Nephron progenitor cell (in vitro differentiated cells): ENCODE measurements at regions not wholly inside any gene's neighbourhood (a gene's known extent, or its start where the extent isn't known, plus 50 kb on each side); places are given as distances from the start of the nearest gene placed in this dataset.
"Not testable (repeated sequence)": the region's sequence is repeated elsewhere in the genome, so short reads cannot be mapped to it uniquely, and the experiment has no call there.

Experiments
- DNase-seq: peaks from one replicate; pipeline ENCODE4 v3.0.0; 2021
- H3K27ac Mint-ChIP-seq: 2 replicates; pipeline ENCODE4 v1.8.0; 2021; ENCODE audit warnings: mild to moderate bottlenecking, moderate library complexity, mixed read lengths
- H3K27me3 Mint-ChIP-seq: 2 replicates; pipeline ENCODE4 v1.8.0; 2021; ENCODE audit warnings: mild to moderate bottlenecking, low read depth, mixed read lengths; ENCODE audit not compliant: poor library complexity
- H3K36me3 Mint-ChIP-seq: 2 replicates; pipeline ENCODE4 v1.8.0; 2021; ENCODE audit warnings: low read depth, mixed read lengths
- H3K4me1 Mint-ChIP-seq: 2 replicates; pipeline ENCODE4 v1.8.0; 2021; ENCODE audit warnings: mixed read lengths
- H3K4me3 Mint-ChIP-seq: 2 replicates; pipeline ENCODE4 v1.8.0; 2021; ENCODE audit warnings: mild to moderate bottlenecking, moderate library complexity, mixed read lengths
- H3K9me3 Mint-ChIP-seq: 2 replicates; pipeline ENCODE4 v1.8.0; 2021; ENCODE audit warnings: mild to moderate bottlenecking, moderate library complexity, mixed read lengths
- TF ChIP-seq, protein P1 (sequence below): fragments of 200-600 bp; sonication (generic); IDR thresholded peaks from 2 replicates; pipeline ENCODE4 v1.5.0; 2021; ENCODE audit warnings: antibody characterized with exemption

DNA sequence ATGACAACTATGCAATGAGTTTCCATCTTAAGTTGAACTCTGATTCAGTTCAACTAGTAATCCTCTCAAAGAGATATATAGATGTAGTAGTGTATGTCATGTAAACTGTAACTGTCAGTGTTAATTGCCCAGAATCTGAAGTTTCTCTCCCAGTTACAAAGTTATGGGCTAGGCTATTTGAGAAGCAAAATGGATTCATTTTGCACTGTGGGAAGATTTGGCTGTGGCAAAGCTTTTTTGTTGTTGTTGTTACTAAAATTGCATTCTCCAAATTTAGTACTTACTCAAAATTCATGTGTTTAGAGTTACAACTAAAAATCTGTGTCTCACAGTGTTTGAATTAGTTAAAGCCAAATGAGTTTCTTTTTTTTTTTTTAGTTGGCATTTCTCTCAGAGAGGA lies 219.0 kb downstream of the KCNJ2 start:
- no peak overlapping the region for H3K4me3 Mint-ChIP-seq
- DNase-seq, result no peak
- H3K27ac Mint-ChIP-seq, result no peak overlapping the region
- peaks cover 19% of the 10 kb centered on the region for H3K4me1 Mint-ChIP-seq
- TF ChIP-seq, protein P1, sequence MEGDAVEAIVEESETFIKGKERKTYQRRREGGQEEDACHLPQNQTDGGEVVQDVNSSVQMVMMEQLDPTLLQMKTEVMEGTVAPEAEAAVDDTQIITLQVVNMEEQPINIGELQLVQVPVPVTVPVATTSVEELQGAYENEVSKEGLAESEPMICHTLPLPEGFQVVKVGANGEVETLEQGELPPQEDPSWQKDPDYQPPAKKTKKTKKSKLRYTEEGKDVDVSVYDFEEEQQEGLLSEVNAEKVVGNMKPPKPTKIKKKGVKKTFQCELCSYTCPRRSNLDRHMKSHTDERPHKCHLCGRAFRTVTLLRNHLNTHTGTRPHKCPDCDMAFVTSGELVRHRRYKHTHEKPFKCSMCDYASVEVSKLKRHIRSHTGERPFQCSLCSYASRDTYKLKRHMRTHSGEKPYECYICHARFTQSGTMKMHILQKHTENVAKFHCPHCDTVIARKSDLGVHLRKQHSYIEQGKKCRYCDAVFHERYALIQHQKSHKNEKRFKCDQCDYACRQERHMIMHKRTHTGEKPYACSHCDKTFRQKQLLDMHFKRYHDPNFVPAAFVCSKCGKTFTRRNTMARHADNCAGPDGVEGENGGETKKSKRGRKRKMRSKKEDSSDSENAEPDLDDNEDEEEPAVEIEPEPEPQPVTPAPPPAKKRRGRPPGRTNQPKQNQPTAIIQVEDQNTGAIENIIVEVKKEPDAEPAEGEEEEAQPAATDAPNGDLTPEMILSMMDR, result no peak
- H3K9me3 Mint-ChIP-seq, result no peaks in the 10 kb centered on the region
- no peaks in the 10 kb centered on the region for H3K36me3 Mint-ChIP-seq
- H3K27me3 Mint-ChIP-seq, result no peaks in the 10 kb centered on the region

DNA sequence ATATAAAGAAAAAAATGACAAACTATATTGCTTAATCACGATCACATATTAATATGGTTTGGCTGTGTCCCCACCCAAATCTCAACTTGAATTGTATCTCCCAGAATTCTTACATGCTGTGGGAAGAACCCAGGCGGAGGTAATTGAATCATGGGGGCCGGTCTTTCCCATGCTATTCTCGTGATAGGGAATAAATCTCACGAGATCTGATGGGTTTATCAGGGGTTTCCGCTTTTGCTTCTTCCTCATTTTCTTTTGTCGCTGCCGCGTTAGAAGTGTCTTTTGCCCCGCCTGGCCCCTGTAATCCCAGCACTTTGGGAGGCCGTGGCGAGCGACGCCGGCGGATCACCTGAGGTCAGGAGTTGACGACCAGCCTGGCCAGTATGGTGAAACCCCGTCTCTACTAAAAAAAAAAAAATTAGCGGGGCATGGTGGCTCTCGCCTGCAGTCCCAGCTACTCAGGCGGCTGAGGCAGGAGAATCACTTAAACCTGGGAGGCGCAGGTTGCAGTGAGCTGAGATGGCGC lies 220.0 kb downstream of the KCNJ2 start:
- H3K9me3 Mint-ChIP-seq, H3K27ac Mint-ChIP-seq: not testable (repeated sequence)
- H3K4me1 Mint-ChIP-seq, result peaks cover 19% of the 10 kb centered on the region

DNA sequence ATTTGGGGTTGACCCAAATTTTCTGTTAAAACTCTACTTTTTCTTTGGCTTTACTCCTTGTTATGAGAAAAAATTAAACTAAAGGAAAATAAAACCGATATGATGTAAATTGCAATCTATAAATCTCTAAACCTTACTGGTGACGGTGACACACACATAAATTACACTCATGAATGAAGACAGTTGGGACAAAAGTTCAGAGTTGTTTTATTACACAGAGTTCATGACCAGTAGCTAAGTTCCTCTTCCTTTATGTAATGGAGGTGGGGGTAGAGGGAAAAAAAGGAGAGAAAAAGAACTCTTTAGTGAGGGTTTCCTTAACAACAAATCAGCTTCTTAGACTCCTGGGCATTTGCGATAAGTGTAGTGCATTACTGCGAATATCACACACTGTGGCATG lies 220.7 kb downstream of the KCNJ2 start:
- H3K27ac Mint-ChIP-seq, result no peak overlapping the region
- DNase-seq, result no peak
- no peaks in the 10 kb centered on the region for H3K9me3 Mint-ChIP-seq
- peaks cover 19% of the 10 kb centered on the region for H3K4me1 Mint-ChIP-seq
- H3K4me3 Mint-ChIP-seq, result no peak overlapping the region
- H3K27me3 Mint-ChIP-seq, result no peaks in the 10 kb centered on the region
- TF ChIP-seq, protein P1, result no peak
- H3K36me3 Mint-ChIP-seq, result no peaks in the 10 kb centered on the region

More for the DNA sequence above, 220.0 kb downstream of the KCNJ2 start:
- DNase-seq, H3K36me3 Mint-ChIP-seq, H3K4me3 Mint-ChIP-seq, H3K27me3 Mint-ChIP-seq: not testable (repeated sequence)

DNA sequence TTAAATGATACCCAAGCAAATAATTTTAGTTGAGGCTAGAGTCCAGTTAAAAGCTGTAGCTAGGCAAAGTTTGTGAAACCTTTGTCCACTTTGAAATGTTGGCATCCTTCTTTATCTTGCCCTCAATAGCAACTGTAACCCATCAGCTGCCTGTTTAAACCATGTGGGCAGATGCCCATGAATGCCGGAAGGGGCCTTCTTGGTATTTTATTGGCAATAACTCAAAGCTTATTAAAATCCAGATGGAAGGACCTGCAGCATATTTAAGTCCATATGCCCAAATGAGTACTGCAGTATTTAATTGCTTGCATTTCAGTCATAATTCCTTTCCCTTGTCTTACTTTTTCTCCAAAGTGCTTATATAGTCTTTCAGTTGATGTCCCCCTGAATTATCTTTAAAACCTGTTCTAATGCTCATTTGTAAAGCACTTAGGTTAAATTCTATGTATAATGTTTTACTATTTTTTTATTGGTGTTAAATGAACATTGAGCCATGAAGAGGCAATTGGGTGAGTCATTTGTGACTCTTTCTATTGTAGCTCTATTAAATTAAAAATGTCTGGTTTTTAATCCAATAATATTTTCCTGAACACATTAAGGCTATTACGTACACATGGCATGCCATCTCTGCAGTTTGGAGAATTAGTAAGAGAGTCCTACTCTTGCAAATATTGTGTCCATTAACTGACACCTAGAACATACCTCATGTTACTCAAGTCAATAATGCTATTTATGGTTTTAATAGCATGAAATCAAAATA lies 225.3 kb downstream of the KCNJ2 start:
- Mint-ChIP-seq H3K9me3 (no peaks in the 10 kb centered on the region), H3K4me1 (peaks cover 14% of the 10 kb centered on the region), H3K27ac (no peak overlapping the region), H3K27me3 (peaks cover 4% of the 10 kb centered on the region), H3K4me3 (no peak overlapping the region), H3K36me3 (no peaks in the 10 kb centered on the region)
- DNase-seq, result no peak
- TF ChIP-seq, protein P1, result no peak

DNA sequence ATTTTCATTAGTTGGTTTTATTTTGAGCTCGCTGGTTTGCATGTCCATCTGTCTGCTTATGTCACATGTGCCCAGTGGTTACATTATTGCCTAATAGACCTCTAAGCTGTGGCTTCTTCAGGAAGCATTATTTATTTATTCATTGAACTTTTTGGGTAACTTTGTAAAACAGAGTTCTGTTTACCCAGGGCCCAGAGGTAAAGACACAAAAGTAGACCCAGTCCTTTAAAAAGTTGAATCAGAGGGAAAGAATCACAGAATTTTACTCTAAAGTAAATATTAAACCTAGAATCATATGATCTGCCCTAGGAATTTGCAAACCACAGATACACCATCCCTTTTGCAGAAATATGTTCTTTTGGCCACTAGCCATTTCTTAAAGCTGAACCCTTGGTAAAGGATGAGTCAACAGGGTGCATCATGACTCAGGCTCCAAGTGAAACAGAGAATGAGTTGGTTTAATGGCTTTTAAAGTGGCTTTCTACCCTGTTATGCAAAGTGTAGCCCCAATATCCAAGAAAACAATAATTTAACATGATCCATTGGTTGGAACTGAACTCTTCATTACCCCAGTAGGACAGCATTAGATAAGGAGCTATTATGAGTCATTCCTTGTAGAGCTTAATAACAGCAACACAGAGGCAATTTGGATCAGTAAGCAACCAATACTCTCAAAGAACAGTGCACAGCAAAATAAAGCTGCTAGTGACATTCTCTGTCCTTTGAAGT lies 236.3 kb downstream of the KCNJ2 start:
- TF ChIP-seq, protein P1, result no peak
- Mint-ChIP-seq H3K9me3 (no peaks in the 10 kb centered on the region), H3K4me3 (no peak overlapping the region), H3K27me3 (peaks cover 4% of the 10 kb centered on the region), H3K36me3 (no peaks in the 10 kb centered on the region), H3K27ac (no peak overlapping the region), H3K4me1 (no peaks in the 10 kb centered on the region)
- DNase-seq, result no peak

DNA sequence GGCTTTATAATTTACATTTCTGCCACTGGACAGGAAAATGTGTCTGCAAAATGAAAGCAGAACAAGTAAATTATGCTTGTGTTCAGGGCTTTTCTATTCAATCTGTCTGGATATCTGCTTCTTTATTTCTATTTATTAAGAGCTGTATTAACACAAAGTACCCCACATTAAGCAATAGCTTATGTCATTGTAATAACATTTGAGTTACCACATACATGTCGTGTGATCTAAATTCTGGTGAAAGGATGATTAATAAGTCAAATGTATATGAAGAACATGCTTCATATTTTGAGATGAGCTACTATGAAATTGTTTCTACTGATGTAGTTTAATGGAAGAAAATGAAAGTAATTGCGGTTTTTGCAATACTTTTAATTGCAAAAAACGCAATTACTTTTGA lies 238.2 kb downstream of the KCNJ2 start:
- Mint-ChIP-seq H3K27ac (no peak overlapping the region), H3K36me3 (no peaks in the 10 kb centered on the region), H3K9me3 (no peaks in the 10 kb centered on the region), H3K4me1 (no peaks in the 10 kb centered on the region), H3K27me3 (peaks cover 4% of the 10 kb centered on the region), H3K4me3 (no peak overlapping the region)
- TF ChIP-seq, protein P1, result no peak
- DNase-seq, result no peak
